GM21381 (cell line): ENCODE measurements at regions not wholly inside any gene's neighbourhood (a gene's known extent, or its start where the extent isn't known, plus 50 kb on each side); places are given as distances from the start of the nearest gene placed in this dataset.

Experiments used
- ATAC-seq: cut with Tn5 transposase; IDR thresholded peaks from one replicate; pipeline ENCODE4 v1.9.1; 2021; ENCODE audit warnings: mild to moderate bottlenecking, moderate library complexity; ENCODE audit not compliant: unreplicated experiment

- ATAC-seq = no peak
Observed at GRCh38 chr3:24740326-24740725, 245.7 kb upstream of the THRB start.

- no peak for ATAC-seq
Observed at GRCh38 chr3:24741506-24741905, 246.9 kb upstream of the THRB start.

- no peak for ATAC-seq
Observed at GRCh38 chr3:24748520-24748919, 253.9 kb upstream of the THRB start.

- ATAC-seq = no peak
Observed at GRCh38 chr3:24751020-24751419, 256.4 kb upstream of the THRB start.

GRCh38 chr3:24756101-24756888 is 261.6 kb upstream of the THRB start:
- ATAC-seq = no peak

- ATAC-seq = no peak
Observed at GRCh38 chr3:24763393-24763792, 268.7 kb upstream of the THRB start.

GRCh38 chr3:24764236-24764915 is 269.7 kb upstream of the THRB start:
- no peak for ATAC-seq

- ATAC-seq = no peak
Observed at GRCh38 chr3:24765399-24765798, 270.7 kb upstream of the THRB start.

GRCh38 chr3:24769918-24770317 is 275.3 kb upstream of the THRB start:
- ATAC-seq = no peak

- peak; percentile 63 for ATAC-seq
Observed at GRCh38 chr3:24773798-24774197, 279.1 kb upstream of the THRB start.

- ATAC-seq = no peak
Observed at GRCh38 chr3:24780991-24781390, 286.3 kb upstream of the THRB start.

- ATAC-seq = no peak
Observed at GRCh38 chr3:24781454-24781853, 286.8 kb upstream of the THRB start.

- ATAC-seq = no peak
Observed at GRCh38 chr3:24793896-24794295, 299.2 kb upstream of the THRB start.

- ATAC-seq = peak; percentile 97
Observed at GRCh38 chr3:24802614-24803013, 308.0 kb upstream of the THRB start.

GRCh38 chr3:24804095-24804494 is 309.4 kb upstream of the THRB start:
- no peak for ATAC-seq

- no peak for ATAC-seq
Observed at GRCh38 chr3:24810881-24811280, 316.2 kb upstream of the THRB start.

- no peak for ATAC-seq
Observed at GRCh38 chr3:24812116-24812515, 317.5 kb upstream of the THRB start.

- ATAC-seq = no peak
Observed at GRCh38 chr3:24818055-24818454, 323.4 kb upstream of the THRB start.

GRCh38 chr3:24828011-24828410 is 333.4 kb upstream of the THRB start:
- ATAC-seq = no peak

GRCh38 chr3:24828551-24828950 is 333.9 kb upstream of the THRB start:
- no peak for ATAC-seq

GRCh38 chr3:24829011-24829581 is 334.4 kb upstream of the THRB start:
- ATAC-seq = peak; percentile 50

GRCh38 chr3:24829629-24830229 is 335.1 kb upstream of the THRB start:
- ATAC-seq = no peak
